ENCODE measurements at regions not wholly inside any gene's neighbourhood (a gene's known extent, or its start where the extent isn't known, plus 50 kb on each side); places are given as distances from the start of the nearest gene placed in this dataset.
A peak's percentile ranks its signal among the peaks of the same experiment; 100 is the strongest.

DNA sequence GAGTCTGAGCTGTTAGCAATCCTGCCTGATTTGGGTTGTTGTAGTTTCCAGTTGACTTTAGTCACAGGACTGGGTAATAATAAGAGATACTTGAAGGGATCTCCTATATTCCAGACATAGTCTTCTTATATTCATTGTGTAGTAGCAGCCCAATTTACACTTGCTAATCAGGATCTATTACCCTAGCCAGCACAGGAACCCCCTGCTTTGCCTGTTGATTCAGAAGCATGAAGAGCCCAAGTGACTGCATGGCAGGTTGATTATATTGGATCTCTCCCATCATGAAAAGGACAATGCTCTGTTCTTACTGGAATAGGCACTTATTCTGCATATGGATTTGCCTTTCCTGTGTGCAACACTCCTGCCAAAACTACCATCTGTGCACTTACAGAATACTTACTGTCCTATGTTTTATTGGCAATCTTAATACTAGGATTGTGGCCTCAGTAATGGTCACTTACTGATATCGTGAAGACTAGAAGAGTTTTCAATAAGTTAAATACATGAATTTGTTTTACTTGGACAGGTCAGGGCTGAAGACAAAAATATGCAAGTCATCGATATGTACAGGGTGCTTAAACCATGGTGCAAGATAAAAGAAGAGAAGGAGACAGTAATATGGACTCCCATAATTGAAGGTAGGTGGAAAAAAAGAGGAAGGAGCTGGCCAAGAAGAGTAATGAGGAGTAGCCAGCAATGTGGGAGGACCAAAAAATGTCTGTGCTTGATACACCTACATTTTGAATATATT is 304.1 kb downstream of the MCTP2 start:
- DNase-seq = no peak

GRCh38 chr15:94536549-94536948 is 305.2 kb downstream of the MCTP2 start:
- no peak for DNase-seq

GRCh38 chr15:94538280-94538679 is 306.9 kb downstream of the MCTP2 start:
- DNase-seq = no peak

DNA sequence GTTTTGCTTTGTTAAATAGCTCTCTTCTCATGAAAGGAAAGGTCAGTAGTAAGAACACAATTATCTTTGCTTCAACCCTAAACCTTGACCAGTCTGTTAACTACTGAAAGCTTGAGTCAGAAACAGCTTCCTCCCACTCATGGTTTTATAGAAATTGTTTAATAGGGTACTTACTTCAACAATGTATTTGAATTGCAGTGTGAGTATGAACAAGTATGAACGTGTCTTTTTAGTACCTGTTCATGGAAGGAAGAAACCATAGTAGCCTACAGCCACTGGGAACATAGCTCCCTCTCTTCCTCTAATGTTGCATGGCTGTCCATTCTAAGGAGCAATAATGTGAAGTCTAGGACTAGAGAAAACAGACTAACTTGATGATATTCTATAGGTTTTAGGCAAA is 311.0 kb downstream of the MCTP2 start:
- DNase-seq = no peak

- no peak for DNase-seq
Measured at GRCh38 chr15:94546808-94547207, 315.4 kb downstream of the MCTP2 start.

DNA sequence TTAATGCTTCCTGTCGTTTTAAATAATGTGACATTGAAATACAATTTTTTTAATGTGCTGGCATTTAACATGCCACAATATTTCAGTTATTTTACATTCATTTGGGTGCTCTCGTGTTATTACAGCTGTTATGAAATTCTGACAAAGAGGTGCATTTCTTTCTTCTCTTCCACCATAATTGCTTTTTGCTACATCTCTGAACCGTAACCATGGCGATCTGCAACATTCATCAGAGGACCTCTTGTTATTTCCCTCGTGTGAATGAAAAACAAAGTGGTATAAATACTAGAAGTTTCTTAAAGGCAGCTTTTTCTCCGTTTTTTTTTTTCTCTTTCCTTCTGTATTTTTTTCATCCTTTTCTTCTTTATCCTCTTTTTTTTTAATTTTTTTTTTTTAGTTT is 316.4 kb downstream of the MCTP2 start:
- DNase-seq = no peak

DNA sequence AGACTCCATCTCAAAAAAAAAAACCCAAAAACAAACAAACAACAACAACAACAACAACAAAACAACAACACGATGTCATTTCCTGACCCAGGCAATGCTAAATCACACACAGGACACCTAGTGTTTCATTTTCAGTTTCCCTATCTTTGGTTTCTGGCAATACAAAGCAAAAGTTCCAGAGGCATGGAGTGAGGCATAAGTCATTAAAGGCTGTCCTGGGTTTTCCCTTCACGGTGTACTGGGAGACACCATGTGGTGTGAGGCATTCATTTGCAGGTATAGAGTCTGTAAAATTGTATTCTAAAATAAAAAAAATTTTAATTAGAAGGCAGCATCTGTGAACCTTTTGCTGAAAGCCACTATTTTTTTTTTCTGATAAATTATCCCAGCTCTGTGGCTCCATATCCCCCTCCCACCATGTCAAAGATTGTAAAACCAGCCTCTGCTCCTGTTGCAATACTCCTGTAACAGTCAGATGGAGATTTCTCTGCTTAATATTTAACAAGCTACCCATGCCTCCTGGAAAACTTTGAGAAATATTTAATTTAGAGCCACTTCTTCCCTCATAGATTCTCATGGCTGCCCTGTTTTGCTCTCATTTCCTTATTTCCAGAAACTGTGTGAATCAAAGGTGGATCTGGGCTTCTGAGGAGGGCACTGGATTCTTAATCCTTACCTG is 324.6 kb downstream of the MCTP2 start:
- no peak for DNase-seq

DNA sequence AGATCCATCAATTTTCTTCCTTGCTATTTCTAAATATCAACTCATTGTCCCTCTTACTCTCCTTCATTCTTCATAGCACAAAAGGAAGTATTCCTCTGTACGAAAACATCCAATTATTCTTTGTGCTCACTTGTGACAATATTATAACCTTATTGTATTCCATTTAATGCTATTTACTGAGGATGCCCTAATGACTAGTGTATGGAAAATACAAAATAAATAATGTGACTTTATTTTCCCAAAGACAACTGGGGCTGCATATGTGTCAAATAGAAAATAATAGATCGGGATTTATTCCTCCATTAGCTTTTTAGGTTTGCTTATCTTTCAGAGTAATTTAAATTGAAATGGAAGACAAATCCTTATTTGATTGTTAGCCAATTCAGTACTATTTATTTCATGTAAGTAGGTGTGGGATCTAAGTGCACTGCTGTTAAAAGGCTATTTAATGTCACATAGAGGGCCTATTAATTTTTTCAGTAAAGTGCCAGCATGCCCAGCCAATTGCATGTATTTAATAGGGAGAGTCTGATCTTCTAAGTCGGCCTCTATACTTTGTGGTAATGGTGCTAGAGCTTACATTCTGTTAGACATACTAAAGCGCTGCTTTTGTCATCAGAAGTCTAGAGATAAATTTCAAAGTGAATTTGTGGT is 329.8 kb downstream of the MCTP2 start:
- DNase-seq = no peak

GRCh38 chr15:94563456-94563855 is 332.1 kb downstream of the MCTP2 start:
- no peak for DNase-seq

DNA sequence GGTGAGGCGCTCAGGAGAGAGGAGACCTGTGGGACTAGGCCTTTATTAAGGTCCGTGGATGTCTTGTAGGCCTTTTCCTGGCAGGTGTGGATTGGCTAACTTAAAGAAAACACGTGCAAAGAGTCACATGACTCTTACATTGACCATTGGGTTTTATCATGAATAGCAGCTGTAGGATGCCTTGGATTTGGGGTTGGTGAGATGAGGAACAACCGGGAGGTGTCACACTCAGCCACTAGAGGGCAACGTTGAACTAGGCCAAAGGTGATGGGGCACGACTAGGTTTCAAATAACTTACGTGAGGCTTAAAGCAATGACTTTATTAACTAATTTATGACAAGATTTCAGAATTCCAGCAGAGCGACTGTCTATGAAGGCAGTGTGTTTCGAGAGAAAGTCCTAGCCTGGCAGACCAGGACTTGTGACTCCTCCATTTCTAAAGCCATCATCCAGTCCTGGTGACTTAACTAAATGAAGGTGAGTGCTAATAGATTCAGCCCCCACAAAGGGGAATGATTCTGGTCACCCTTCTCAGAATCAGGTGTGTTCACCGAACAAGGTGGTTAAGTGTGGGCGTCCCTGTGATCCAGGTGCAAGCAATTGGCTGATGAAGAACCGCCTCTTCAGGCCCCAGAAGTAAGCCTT is 345.6 kb downstream of the MCTP2 start:
- no peak for DNase-seq

DNA sequence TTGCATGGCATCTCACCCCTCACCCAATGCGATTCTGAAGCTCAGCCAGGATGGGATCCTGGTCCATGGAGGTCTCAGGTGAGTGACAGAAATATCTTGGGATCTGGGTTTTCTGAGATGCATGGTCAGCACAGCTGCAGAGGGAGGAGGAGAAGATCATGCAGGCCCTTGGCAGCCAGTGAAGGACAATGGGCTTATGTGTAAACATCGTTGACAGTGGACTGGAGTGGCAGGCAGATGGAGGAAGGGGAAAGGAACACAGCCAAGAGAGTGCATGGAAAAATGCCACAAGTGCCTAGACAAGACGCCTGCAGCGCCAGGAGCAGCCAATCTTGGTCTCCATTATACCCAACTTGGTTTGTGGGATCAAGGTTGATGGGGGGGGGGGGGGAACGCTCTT is 347.9 kb downstream of the MCTP2 start:
- DNase-seq = no peak

DNA sequence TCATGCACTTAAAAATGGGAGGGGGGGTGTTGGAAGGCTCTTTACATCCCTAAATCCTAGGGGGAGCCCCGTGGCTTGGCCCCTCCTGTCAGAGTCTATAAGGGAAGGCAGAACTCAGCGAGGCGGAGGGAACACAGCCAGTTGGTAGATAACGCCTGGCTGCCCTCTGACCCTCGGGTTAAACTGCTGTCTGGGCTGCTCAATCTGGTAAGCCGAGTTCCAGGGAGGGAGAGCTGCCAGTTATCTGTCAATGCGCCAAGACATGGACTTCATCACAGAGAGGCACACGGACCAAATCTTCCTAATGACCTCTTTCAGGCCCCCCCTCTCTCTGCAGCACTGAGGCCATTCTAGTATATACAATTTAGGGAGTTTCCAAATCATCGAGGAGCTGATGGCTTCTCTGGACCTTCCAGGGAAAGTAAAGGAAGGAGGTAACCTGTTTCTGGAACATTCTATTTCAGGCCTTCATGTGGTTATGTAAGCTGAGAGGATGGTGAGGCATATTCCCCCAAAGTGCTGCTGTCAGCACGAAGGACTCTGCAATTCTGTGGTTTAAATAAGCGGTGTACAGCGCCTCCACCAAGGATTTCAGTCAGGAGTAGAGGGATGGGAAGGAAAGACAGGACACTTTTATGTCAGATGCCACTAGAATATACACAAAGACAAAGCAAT is 349.0 kb downstream of the MCTP2 start:
- peak; percentile 19 for DNase-seq

DNA sequence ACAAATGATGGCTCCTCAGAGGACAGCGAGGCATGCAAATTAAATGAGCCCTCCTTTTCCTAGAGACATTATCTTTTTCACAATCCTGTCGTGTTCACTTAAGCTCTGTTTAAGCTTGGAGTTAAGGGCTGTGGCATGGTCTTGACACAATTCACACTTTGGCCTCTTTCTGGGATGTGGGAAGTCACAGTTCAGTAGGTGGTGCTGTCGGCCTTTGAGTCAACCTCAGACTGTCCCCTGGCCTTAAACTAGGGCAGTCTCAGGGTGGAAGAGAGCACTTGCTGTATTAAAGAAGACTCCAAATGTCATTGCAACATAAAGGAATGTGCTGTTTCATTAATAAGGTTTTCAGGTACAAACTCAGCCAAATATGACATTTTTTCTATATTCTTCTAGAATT is 351.0 kb downstream of the MCTP2 start:
- peak; percentile 28 for DNase-seq

DNA sequence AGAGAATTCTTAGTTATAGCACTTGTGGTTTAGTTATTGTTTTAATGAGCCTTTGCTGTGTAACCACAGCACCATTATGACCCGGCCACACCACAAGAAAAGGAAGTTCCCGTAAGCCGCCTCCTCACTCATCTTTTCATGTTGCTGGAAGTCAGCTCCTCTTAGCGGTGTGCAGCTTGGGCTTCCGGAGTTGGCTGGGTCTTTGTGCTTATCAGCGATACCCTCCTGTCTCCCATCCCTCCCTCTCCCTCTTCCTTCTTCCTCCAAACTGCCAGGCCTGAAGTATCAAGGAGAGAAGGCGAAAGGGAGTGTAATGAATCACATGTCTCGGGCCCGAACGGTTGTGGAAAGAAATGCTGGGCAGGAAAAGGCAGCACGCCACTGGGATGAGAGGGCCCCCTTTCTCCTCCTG is 353.5 kb downstream of the MCTP2 start:
- DNase-seq = peak; percentile 39

DNA sequence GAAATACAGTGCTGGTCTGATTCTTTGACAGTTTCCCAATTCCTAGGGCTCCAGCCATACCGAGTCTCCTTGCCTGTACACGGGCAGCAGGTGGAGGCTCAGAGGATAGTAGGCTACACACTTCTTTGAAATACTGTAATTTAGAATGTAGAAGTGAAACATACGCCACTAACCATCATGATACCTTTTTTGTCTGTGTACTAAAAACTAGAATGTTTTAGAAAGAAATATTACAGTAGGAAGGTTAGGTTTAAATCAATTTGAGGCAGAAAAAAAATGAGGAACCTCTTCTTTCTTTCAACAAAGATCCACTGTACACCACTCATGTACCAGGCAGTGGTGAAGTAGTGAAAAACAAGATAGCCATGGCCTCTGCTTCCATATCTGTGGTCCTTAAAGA is 354.7 kb downstream of the MCTP2 start:
- DNase-seq = no peak

- DNase-seq = no peak
Measured at GRCh38 chr15:94587113-94587512, 355.8 kb downstream of the MCTP2 start.

GRCh38 chr15:94588993-94589392 is 357.6 kb downstream of the MCTP2 start:
- DNase-seq = no peak

- no peak for DNase-seq
Measured at GRCh38 chr15:94592495-94592894, 361.1 kb downstream of the MCTP2 start.

DNA sequence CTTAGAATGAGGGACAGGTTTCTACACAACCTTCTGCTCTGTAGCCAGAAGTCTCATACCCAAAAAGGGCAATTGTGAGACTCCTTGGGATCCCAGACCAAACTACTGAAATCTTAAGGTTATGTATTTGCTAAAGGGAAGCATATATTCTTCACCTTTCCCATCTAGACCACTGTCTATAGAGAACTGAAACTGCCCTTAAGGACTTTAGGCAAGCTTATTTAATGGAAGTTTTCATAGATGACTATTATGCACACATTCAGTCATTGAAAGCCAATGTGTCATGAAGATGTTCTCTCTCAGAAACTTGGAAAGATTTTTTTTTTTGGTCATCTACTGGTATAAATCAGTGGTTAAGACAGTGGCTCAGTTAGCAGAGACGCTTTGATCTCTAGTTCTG is 365.3 kb downstream of the MCTP2 start:
- DNase-seq = no peak

DNA sequence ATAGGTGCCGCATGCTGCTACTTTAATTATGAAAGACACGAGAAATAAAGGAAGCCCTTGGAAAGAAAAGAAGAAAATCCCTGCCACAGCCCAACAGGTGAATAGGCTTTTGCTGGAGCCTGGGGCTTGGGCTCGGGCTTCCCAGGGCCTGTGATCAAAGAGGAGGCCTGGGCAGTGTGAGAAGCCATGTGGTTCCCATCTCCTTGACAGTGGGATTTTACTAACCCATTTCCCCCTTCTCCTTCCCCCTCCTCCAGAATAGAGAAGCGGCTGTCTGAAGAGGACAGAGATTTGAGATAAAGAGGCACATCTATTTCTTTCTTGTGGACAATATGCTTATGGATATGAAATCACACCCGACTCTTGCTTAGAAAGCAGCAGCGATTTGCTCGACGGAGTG is 369.1 kb downstream of the MCTP2 start:
- no peak for DNase-seq

- DNase-seq = no peak
Measured at GRCh38 chr15:94602754-94603470, 371.6 kb downstream of the MCTP2 start.

DNA sequence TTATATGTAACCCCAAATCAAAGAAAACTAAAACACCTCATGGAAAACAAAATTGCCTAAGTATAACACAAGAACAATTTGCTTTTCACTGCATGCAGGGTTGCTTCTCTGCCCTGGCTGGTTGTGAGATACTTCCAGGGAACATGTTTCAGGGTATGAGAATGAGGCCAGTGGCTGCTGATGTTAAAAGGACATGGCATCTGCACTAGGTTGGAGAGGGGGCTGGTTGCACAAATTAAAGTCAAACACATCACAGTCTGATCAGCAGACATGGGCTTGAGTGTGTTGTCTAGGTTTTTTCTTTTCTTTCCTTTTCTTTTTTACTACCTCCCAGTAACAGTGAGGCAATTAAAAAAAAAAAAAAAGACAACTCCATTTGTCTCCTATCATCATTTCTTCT is 374.9 kb downstream of the MCTP2 start:
- DNase-seq = no peak

All from femur (tissue), 1 donor.